HG03175 (cell line): ENCODE measurements at regions not wholly inside any gene's neighbourhood (a gene's known extent, or its start where the extent isn't known, plus 50 kb on each side); places are given as distances from the start of the nearest gene placed in this dataset.
"Not testable (repeated sequence)": the region's sequence is repeated elsewhere in the genome, so short reads cannot be mapped to it uniquely, and the experiment has no call there.

Source experiments
- ATAC-seq: cut with Tn5 transposase; IDR thresholded peaks from one replicate; pipeline ENCODE4 v1.9.1; 2021; ENCODE audit warnings: mild to moderate bottlenecking, moderate library complexity; ENCODE audit not compliant: unreplicated experiment

GRCh38 chr2:195228547-195228946 lies 428.5 kb upstream of the SLC39A10 start:
- not testable (repeated sequence) for ATAC-seq

DNA sequence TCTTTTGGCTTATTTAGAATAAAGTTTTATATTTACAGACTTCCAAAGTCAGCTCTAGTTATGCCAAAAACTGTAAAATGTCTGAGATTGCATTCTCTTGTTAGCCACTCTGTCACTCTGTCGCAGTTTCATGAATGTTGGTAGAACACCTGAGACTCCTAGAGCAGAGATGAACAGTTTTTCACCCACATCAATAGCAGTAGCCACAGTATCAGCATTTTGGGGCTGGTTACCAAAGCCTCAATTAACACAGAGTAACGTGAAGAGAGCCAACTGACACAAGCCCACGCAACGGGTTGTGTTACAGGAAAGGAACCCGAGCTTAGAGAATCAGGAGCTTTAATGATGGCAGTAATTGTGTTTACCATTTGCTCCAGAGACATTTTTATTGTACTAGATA lies 443.0 kb upstream of the SLC39A10 start:
- ATAC-seq, result no peak

DNA sequence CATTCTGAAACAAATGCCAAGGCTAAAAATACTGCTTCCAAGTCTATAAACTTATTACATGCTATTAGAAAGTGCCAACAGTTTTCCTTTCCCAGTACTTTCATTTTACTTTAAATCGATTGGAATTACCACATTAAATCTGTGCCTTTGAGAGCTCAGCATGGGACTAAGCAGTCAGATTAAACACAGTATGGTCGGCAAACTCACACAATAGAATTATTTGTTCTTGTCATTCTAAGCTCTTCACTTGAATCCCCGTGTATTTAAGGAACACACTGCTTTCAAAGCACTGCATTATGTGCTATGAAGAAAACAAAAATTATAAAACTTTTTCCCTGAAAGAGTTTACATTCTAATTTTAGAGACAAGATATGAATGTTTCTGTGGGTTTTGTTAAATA lies 444.4 kb upstream of the SLC39A10 start:
- ATAC-seq, result no peak

GRCh38 chr2:195202163-195202845 lies 454.7 kb upstream of the SLC39A10 start:
- no peak for ATAC-seq

GRCh38 chr2:195199864-195200263 lies 457.2 kb upstream of the SLC39A10 start:
- no peak for ATAC-seq

DNA sequence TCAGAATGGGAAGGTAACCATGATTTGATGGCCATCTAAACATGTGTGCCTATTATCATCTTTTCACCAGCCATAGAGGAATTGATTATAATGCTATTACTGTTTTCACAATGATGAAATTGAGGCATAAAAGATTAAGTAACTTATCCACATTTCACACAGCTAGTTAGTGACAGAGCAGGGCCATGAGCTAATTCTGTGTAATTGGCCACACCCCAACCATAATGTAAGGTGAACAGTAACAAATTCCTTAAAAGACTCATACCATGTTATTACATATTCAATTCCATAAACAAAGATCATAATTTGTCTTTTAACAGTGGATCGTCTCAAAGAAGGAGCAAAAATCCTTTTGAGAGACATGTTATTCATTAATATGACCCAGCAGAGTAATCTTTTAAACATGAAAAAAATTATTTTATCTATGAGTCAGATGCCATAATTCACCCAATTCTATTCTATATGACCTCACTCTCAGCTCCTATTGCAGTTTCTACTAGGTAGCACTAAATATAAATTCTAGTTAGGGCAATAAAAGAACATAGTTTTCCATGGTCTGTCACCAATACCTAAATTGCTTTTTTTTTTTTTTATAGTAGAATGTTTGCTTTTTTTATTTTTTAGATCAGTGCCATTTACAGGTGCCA lies 475.8 kb upstream of the SLC39A10 start:
- ATAC-seq, result no peak

DNA sequence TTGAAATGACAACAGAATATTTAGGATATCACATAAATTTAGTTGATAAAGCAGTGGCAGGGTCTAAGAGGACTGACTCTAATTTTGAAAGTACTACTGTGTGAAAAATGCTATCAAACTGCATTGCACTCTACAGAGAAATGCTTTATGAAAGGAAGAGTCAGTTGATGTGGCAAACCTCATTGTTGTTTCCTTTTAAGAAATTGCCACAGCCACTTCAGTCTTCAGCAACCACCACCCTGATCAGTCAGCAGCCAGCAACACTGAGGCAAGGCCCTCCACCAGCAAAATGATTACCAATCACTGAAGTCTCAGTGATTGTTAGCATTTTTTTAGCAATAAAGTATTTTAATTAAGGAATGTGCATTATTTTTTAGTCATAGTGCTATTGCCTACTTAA lies 488.7 kb upstream of the SLC39A10 start:
- no peak for ATAC-seq

GRCh38 chr2:195164930-195165329 lies 492.1 kb upstream of the SLC39A10 start:
- no peak for ATAC-seq

GRCh38 chr2:195162918-195163317 lies 494.1 kb upstream of the SLC39A10 start:
- ATAC-seq, result no peak

DNA sequence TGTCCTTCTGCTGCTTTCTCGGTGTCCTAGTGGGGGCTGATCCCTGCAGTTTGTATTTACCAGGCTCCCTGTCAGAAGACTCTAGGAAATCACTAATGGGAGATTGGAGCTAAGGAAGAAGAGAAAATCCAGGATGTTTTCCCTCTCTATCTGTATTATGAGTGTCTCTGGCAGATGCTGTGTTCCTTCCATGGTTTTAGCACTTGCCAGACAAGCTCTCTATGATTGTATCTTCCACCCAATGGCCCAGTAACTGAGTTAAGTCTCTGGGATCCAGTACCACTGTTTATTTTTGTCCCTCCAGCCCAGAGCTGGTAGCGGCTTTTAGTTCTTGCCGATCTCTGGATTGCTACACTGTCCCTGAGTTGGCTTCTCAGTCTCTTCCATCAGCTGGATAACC lies 494.8 kb upstream of the SLC39A10 start:
- no peak for ATAC-seq

DNA sequence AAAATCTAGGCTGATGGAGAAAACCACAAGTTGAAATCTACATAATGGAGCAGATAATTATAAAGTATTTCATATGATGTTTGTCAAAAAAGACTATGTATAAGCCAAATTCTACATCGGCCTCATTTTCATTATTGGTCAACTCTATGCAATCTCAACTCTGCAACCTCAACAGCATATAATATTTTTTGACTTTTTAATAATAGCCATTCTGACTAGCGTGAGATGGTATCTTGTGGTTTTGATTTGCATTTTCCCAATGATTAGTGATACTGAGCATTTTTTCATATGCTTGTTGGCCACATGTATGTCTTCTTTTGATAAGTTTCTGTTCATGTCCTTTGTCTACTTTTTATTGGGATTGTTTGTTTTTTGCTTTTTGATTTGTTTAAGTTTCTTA lies 496.1 kb upstream of the SLC39A10 start:
- ATAC-seq, result no peak

DNA sequence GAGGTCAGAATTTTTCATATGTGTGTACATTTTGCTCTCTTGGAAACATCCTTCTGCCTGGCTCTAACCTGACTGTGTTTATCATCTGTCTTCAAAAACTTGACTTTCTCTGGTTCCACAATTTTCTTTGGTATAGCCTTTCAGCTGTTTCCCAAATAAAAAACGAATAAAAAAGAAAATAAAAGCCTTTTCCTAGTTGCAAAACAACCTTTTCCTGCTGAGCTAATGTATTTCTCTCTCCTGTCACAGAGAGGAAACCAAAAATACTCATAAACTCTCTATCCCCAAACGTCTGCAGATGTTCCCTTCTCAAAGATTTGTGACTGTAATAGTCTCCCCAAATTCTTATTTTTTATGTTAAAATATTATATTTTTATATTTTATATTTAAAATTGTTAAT lies 505.3 kb upstream of the SLC39A10 start:
- no peak for ATAC-seq

- ATAC-seq, result no peak
Measured at GRCh38 chr2:195150819-195151218, 506.2 kb upstream of the SLC39A10 start.

GRCh38 chr2:195148004-195148403 lies 509.0 kb upstream of the SLC39A10 start:
- no peak for ATAC-seq

DNA sequence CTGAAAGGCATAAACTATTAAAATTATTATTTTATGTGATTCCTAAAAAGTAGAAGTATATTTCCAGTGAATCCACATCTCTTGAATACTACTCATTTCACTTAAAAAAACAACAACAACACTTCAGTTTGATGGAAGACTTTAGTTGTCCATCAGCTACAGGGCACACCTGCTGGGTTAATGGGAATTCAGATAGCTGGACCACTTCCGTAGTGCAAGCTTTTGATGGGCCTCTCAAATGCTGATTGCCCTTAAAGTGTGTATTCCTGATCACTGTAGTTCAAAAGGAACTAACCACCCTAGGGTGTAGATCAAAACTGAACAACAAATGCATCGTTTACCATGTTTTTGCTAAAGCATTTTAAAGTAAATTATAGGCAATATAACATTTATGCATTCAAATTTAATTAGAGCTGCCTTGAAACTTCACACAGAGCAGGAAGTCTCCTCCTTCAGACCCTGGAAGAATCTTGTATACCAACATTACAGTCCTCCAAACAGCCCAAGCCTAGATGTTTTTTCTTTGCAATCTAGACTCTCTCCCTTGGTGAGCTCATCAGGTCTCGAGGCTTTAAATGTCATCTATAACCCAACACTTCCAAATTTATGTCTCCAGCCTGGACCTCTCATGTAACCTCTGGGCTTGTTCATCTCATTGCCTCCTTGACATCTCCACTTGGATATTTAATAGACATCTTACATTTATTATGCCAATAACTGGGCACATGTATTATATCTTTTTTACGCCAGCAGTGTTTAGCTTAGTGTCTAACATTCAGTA lies 510.1 kb upstream of the SLC39A10 start:
- ATAC-seq, result no peak

GRCh38 chr2:195138435-195138834 lies 518.6 kb upstream of the SLC39A10 start:
- no peak for ATAC-seq

GRCh38 chr2:195125889-195126288 lies 531.1 kb upstream of the SLC39A10 start:
- not testable (repeated sequence) for ATAC-seq

DNA sequence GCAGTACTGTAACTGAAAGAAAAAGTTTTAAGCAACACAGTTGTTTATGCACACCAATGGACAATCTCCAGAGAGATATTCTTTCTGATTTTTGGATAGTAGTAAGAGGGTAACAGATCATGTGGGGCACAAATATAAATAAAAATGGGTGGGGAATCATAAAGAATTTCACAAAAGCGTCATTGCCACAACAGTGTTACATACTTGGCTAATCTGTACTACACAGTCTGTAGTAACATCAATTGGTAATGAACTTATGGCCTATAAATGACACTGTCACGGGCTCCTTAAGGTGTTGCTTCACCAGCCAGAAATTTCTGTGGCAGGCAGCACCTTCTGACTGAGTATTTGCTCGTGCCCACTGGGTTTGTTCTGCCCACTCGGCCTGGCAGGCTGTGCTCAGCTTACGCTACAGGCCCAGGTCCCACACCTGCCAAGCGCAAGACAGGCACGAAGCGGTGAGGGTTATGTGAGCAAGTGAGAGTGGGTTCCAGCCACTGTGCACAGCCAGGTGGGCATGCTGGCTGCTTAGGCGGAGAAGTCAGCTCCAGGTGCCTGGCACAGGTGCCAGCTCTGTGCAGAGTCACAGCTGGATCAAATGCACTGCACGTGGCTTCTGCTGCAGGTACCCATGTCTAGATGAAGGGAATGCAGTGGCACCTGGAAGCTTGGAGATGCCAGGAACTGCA lies 532.5 kb upstream of the SLC39A10 start:
- no peak for ATAC-seq

GRCh38 chr2:195122653-195123052 lies 534.4 kb upstream of the SLC39A10 start:
- ATAC-seq, result no peak

DNA sequence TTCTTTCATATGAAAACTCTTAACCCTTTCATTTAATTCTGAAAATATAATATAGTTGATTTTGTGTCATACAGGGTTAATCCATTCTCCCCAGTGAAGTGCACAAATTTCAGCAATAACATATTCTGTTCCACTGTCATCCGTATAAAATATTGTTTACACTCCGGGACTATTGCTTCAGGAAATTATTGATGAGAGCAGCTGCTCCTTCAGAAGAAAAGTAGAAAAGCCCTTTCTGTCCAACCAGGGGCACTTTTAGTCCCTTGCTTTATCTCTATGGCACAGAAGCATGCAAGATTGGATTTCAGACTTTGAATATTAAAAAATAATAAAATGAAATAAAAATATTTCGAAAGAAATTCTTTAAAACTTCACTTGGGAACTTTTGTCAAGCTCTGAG lies 535.7 kb upstream of the SLC39A10 start:
- ATAC-seq, result no peak

DNA sequence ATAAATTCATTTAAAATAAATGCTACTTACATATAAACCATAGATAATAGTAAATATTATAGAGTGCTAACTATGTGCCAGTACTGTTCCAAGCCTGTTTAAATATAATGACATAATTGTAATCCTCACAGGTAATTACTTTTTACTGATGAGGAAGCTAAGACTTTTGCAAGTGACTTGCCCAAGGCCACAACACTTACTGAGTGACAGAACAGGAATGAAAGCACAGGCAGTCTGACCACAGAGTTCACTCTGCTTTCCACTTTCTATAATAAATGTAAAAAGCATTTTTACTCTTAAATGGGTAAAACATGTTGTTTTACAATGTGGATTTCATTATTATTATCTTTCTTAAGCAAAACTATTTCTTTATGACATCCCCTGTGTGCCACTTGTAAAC lies 537.8 kb upstream of the SLC39A10 start:
- no peak for ATAC-seq
